ENCODE measurements at regions not wholly inside any gene's neighbourhood (a gene's known extent, or its start where the extent isn't known, plus 50 kb on each side); places are given as distances from the start of the nearest gene placed in this dataset.

- Histone ChIP-seq H3K18ac (ENCODE audit: extremely low read depth, low read length) (no peak overlapping the region), H3K14ac (ENCODE audit: insufficient read length) (no peak overlapping the region), H3K23ac (ENCODE audit: insufficient read length) (no peak overlapping the region), H3K23me2 (ENCODE audit: low read depth, low read length) (no peaks in the 10 kb centered on the region), H2BK12ac (ENCODE audit: low read depth, low read length) (no peak overlapping the region), H4K20me1 (replicated peaks in 1 of 2; ENCODE audit: control insufficient read depth in 1 of 2, insufficient read depth in 2 of 2, low read length in 2 of 2) (no peaks in the 10 kb centered on the region), H3K4me3 (ENCODE audit: extremely low read depth in 1 of 4, insufficient read depth in 2 of 4, low read depth in 3 of 4, low read length in 4 of 4) (no peak overlapping the region), H3K56ac (replicated peaks; ENCODE audit: insufficient read length, low read depth, low read length) (no peak overlapping the region), H3K4ac (replicated peaks; ENCODE audit: insufficient read length, low read depth, low read length) (no peak overlapping the region), H4K5ac (ENCODE audit: insufficient read length, low read depth, low read length) (no peak overlapping the region), H2BK20ac (ENCODE audit: low read length) (no peak overlapping the region), H3K9me3 (ENCODE audit: insufficient read depth in 2 of 2, low read depth in 1 of 2, low read length in 1 of 2) (no peaks in the 10 kb centered on the region), H3K79me1 (ENCODE audit: low read depth, low read length) (no peaks in the 10 kb centered on the region), H2BK5ac (ENCODE audit: low read depth, low read length) (no peak overlapping the region), H3K4me1 (replicated peaks in 1 of 4; ENCODE audit: control insufficient read depth in 3 of 4, insufficient read depth in 4 of 4, low read length in 3 of 4) (peaks cover 0 to 5% (median 0%) of the 10 kb centered on the region in 4 experiments; a peak in 2 of 7 replicates), H2AFZ (ENCODE audit: low read length) (0 out of 2 replicates have a peak overlapping the region, but pooled peaks have one; percentile 37), H3K27ac (ENCODE audit: low read depth, low read length) (no peak overlapping the region), H2BK120ac (replicated peaks; ENCODE audit: low read depth, low read length) (no peak overlapping the region), H4K8ac (ENCODE audit: extremely low read depth, insufficient read depth, low read length) (no peak overlapping the region), H2BK15ac (ENCODE audit: low read length) (no peak overlapping the region), H3K36me3 (ENCODE audit: control insufficient read depth in 2 of 4, insufficient read depth in 4 of 4, low read length in 3 of 4) (no peaks in the 10 kb centered on the region), H3K27me3 (replicated peaks in 1 of 4; ENCODE audit: control insufficient read depth in 3 of 4, extremely low read depth in 1 of 4, insufficient read depth in 3 of 4, low read length in 3 of 4) (no peaks in the 10 kb centered on the region), H3K4me2 (ENCODE audit: insufficient read depth in 1 of 2, low read depth in 2 of 2, low read length in 2 of 2) (no peak overlapping the region), H3K9ac (replicated peaks in 1 of 4; ENCODE audit: extremely low read depth in 1 of 4, low read depth in 3 of 4, low read length in 3 of 4) (no peak overlapping the region), H2AK5ac (ENCODE audit: low read depth, low read length) (no peak overlapping the region), H3K79me2 (ENCODE audit: control insufficient read depth in 1 of 2, insufficient read depth in 2 of 2, low read length in 2 of 2) (no peaks in the 10 kb centered on the region), H4K91ac (replicated peaks; ENCODE audit: insufficient read length, low read length) (no peak overlapping the region)
- FAIRE-seq (no peak), DNase-seq (ENCODE audit: low read depth in 1 of 2, low spot score in 2 of 2) (no peak)
- 96% methylated on average over 3 of the region's 3 CpGs; no CpG with 5 or more reads in 1 of the 2 experiments for WGBS, 2 experiments (ENCODE audit: extremely low coverage in 1 of 2, insufficient coverage in 1 of 2, insufficient read length in 1 of 2, insufficient replicate concordance in 2 of 2, low coverage in 1 of 2, low lambda C conversion rate in 2 of 2, missing lambda C conversion rate in 1 of 2)
- ChIA-PET POLR2A (ENCODE audit: partially characterized antibody) (no interaction called here), CTCF (ENCODE audit: partially characterized antibody) (no interaction called here)
- TF ChIP-seq JUND (IDR thresholded peaks at IDR 0.05; ENCODE audit: low read length) (no peak), SIRT6 (IDR thresholded peaks at IDR 0.05; ENCODE audit: low read length) (no peak), CREB1 (IDR thresholded peaks at IDR 0.05) (no peak), SP4 (IDR thresholded peaks at IDR 0.05; ENCODE audit: low read length) (no peak), NANOG (IDR thresholded peaks at IDR 0.05; ENCODE audit: insufficient read depth, low read depth, low read length, poor library complexity, severe bottlenecking) (no peak), SAP30 (IDR thresholded peaks at IDR 0.05; ENCODE audit: insufficient read depth, insufficient replicate concordance, low read length) (no peak), BACH1 (IDR thresholded peaks at IDR 0.05; ENCODE audit: low read length) (no peak), RAD21 (IDR thresholded peaks at IDR 0.05 in 1 of 2, conservative IDR thresholded peaks at IDR 0.05 in 1 of 2; ENCODE audit: low read depth in 2 of 2, low read length in 2 of 2) (no peak), USF2 (IDR thresholded peaks at IDR 0.05; ENCODE audit: low read length) (no peak), POLR2AphosphoS5 (IDR thresholded peaks at IDR 0.05; ENCODE audit: low read depth, low read length) (no peak), SUZ12 (IDR thresholded peaks at IDR 0.05; ENCODE audit: low read length) (no peak), TBP (IDR thresholded peaks at IDR 0.05; ENCODE audit: low read depth, low read length) (no peak)
These were observed 167.1 kb upstream of the DOK6 start for GRCh38 chr18:69233465-69234054.

Data from H1 (cell line).